ENCODE measurements at regions not wholly inside any gene's neighbourhood (a gene's known extent, or its start where the extent isn't known, plus 50 kb on each side); places are given as distances from the start of the nearest gene placed in this dataset.

DNA sequence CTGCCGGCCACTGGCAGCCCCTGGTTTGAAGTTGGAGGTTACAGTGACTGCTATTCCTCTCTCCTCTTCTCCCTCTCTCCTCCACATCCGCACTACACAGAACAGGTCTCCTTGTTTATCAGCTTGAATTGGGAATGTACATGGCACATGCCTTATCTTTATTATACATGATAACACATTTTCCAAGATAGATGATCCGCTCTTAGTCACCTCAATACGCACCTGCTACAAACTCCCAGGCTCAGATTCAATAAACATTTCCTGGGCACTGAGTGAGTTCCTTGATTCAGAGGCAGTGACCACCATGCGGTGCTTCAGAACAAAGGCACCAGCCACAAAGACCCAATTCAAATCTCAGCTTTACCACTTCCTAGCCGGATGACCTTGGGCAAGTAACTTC is 227.7 kb downstream of the TSHZ3 start:
- DNase-seq (ENCODE audit: low read depth in 3 of 3, low spot score in 2 of 3), result no peak

DNA sequence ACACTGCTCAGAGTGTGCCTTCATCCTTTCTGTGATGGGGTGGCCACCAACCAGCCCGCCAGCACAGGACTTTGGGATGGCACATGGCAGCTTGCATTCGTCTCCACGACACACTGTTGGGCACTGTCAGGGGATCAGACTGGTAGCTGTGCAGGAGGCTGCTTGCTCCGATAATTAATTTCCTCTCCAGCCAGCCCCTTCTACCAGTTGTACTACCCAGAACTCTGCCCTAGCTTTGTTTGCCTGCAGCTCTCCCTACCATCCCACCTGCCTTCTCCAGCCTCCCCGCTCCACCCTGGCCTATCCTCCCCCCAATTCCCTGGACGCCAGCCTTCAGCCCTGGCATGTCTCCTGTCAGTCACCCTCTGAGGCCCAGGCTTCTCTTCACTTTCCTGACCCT is 228.3 kb downstream of the TSHZ3 start:
- DNase-seq (ENCODE audit: low read depth in 3 of 3, low spot score in 2 of 3), result no peak

DNA sequence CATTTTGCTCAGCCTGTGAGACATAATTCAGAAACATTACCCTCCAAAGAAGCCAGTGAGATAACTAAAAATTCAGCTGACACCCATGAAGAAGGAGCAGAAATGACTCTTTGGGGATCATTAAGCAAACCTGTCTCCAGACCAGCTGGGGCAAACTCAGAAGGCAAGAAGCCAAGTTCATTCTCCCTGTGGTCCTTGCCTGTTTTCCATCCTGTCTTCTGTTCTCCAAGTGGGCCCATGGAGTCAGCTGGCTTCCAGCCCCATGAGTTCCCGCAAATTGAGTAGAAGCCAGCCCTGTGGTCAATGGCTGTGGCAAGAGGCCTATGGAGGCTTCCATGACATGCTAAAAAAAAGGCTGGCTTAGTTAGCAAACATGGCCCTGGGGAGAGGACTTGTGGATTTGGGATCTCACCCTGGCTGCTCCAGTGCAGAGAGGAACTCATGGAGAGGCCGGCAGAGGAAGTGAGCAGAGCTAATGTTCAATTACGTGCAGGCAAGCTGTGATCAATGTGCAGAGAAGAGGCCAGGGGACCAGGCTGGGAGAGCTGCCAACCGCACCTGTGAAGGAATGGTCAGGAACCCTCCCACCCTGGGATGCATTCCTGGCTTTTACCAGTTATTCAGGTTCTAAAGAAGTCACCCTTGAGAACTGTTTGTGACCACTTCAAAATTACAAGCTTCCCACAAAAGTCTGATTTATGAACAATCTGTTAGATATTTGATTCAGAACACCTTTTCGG is 229.1 kb downstream of the TSHZ3 start:
- no peak for DNase-seq (ENCODE audit: low read depth in 3 of 3, low spot score in 2 of 3)

DNA sequence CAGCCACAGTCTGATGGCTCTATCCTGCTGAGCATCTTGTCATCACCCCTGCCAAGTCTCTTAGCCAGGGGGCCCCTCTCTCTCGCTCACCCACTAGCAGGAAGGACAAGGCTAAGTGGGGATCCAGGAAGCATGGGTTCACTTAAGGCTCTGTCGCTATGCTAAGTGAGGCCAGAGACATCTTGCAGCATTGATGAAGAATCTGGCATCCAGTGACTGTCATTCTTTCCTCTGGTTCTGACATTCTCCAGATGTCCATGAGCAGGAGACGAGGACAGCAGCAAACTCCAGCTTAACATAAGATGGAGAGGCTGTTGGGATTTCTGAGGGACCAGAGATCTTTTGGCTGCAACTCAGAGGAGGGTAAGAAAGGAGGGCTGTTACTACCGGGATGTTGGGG is 230.2 kb downstream of the TSHZ3 start:
- no peak for DNase-seq (ENCODE audit: low read depth in 3 of 3, low spot score in 2 of 3)

DNA sequence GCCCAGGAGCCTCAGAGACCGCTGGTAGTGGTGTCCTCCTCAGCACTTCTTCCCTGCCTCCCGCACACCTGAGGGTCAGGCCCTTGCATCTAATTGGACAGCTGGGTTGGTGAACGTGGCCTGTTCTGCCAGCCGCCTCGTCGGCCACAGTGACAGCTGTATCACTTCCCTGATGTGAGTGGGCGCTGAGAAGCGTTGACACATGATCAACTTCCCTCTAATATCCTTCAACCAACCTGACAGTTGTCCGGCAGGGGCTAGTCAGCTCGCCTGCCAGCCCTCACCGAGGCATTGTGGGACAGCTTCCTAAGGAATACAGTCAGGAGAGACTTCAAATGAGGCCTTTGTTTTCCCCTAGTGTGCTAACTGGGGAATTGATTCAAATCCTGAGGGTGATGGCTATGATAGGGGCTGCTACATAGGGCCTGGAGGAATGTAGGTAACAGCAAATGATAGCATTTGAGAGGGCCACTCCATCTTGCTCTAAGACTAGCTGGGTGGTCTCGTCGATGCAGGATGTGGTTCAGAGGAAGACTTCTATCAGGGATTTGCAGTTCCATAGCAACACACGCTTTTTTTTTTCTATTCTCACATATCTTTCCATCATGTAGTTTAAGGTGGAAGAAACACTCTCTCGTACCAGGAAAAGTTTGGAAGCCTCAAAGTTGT is 230.8 kb downstream of the TSHZ3 start:
- DNase-seq (ENCODE audit: low read depth in 3 of 3, low spot score in 2 of 3), result no peak

DNA sequence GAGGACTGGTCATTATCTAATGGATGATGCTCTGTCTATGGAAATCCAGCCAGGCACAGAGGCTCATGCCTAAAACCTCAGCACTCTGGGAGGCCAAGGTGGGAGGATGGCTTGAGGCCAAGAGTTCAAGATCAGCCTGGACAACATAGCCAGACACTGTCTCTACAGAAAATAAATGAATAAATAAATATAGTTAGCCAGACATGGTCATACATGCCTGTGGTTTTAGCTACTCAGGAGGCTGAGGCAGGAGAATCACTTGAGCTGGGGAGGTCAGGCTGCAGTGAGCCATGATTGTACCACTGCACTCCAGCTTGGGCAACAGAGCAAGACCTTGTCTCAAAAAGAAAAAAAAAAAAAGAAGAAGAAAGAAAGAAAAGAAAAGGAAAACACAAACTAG is 234.7 kb downstream of the TSHZ3 start:
- DNase-seq (ENCODE audit: low read depth in 3 of 3, low spot score in 2 of 3), result no peak

DNA sequence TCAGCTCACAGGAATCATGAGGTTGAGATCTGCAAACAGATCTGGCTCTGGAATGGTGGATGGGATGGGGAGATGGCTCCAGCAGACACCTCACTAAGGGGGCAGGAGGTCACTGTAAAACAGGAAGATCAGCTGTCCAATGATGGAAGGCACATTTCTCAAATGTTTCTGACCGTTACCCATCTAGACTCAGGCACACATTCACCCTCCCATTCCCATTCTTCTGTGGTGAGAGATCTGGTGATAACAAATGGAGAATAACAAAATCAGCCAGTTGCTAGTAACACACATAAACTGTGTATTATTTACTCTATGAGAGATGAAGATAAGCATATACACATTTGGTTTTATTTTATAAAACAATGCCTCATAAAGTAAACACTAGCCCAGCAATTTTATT is 235.9 kb downstream of the TSHZ3 start:
- no peak for DNase-seq (ENCODE audit: low read depth in 3 of 3, low spot score in 2 of 3)

DNA sequence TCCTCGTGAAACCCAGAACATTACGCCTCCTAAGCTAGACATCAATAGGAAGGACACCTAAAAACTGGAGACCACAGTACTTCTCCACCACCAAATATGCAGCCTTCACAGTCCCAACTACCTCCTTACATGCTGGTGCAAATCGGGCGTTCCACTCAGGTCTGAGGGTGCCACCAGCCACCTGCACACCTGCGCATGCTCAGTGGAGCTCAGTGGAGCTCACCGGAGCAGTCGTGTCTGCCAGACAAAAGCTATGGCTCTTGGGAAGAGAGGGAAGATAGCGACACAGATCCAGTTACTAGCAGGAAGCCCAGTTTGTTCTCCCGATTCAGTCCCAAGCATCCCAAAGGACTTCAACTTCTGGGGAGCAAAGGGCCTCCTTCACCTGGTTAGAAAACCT is 237.1 kb downstream of the TSHZ3 start:
- no peak for DNase-seq (ENCODE audit: low read depth in 3 of 3, low spot score in 2 of 3)

DNA sequence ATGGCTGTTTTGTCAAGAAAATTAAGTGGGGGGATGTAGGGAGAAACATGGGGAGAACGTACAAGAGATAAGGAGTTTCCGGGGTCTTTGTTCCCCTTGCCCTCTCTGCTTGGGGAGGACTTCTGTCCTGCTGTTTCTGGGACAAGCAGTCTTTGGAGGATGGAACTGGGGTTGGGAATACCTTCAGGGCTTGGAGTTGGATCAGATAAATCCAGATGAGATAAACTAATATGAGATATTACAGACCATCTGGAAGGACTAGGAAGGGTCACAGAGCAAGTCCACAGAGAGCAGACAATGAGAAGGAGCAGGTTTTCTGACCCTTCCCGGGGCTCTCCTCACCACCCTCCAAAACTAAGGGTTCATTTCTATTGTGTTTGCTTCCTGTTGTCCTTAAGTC is 237.5 kb downstream of the TSHZ3 start:
- no peak for DNase-seq (ENCODE audit: low read depth in 3 of 3, low spot score in 2 of 3)

DNA sequence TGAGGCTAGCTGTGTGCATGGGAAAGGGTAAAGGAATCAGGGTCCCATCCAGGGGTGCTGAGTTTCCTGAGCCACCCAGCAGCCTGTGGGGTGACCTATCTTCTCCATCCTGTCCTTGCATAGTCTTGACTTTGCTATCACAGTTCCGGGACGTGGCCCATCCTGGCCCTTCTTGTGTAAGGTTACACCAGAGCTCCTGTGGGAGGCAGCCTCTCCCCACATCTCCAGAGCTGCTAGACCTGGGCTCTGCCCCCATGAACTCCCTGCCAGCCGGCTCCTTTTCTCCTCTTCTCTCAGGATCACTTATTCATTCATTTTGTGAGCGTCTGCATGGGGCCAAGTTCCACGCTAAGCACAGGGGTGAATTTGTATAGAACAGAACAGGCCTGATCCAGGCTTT is 238.9 kb downstream of the TSHZ3 start:
- no peak for DNase-seq (ENCODE audit: low read depth in 3 of 3, low spot score in 2 of 3)

DNA sequence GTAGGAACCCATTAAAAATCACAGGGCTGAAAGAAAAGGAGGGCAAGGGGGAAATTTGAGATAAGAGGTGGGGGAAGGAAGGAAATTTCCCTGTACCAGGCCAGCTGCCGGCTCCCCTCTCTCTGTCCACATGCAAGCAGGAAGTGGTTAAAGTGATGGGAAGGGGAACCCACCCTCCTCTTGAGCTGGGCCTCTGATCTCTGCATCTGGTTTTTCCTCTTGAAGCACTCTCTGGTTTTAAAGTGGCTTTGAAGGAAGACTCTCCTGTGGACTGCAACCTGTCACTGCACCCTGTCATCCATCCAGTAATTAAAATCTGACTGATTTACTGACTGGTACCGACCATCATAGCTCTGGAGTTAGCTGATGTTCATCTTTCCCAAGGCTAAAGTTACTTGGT is 239.6 kb downstream of the TSHZ3 start:
- DNase-seq (ENCODE audit: low read depth in 3 of 3, low spot score in 2 of 3), result no peak

DNA sequence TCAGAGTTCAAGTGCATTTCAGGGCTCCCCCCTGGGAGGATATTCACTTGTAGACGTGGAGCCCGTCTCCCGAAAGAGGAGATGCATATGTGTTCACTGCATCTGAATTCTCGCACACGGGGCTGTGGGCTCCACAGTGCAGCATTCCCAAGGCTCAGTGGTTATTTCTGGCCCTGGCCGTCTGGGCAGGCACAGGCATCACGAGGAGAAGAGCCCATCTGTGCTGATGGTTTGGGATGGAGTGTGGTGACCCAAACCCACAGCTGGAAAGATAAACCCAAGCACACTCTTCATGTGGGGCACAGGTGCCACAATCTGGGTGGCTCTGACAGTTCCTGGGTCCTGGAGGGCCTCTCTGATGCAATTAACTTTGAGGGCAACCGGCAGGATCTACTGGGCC is 242.1 kb downstream of the TSHZ3 start:
- no peak for DNase-seq (ENCODE audit: low read depth in 3 of 3, low spot score in 2 of 3)

DNA sequence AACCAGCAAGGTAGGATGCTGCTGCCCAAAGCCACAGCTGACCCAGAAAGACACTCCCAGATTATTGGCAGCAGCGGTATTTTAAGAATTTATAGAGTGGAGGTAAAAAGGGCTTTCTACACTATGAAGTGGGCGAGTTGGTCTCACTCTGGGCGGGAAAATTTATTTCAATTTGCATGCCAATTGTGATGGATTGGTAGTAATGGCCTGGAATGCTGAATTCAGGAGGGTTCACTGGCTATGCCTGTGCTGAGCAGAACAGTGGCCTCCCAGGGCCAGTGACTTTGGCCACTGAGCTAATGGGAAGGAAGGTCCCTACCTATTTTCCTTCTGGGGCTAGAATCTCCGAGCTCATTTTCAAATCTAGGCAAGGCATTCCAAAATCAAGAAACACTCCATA is 243.5 kb downstream of the TSHZ3 start:
- DNase-seq (ENCODE audit: low read depth in 3 of 3, low spot score in 2 of 3), result no peak

DNA sequence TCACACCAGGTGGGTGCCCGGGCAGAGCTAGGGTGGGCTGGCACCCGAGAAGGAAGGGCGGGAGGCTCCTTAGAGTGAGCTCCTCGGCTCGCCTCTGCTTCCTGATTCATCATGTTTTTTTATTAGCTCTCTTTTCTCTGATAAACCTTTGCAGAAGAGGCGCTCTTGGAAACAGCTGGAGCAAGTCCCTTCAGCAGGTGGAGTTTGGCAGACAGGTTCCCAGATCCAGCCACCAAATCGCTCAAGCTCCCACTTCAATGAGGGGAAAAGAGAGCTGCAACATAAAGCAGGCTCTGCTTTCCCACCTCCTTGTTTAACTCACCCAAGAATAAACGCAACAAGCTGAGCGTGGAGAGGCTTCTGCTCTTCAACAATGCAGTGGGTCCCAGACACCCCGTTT is 244.8 kb downstream of the TSHZ3 start:
- DNase-seq (ENCODE audit: low read depth in 3 of 3, low spot score in 2 of 3), result no peak

DNA sequence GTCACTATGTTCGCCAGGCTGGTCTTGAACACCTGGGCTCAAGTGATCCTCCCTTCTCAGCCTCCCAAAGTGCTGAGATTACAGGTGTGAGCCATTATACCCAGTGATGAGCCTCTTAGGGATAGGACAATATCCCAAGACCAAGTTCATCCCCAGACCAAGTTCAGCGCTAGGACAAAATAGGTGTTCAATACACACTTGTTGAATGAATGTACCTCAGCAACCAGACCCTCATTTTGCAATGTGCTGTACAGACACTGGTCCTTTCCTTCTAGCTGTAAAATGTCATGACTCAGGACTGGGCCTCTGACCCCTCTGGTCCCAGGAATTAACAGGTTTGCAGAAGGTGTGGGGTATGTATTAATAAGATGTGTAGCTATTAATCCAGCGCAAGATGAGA is 246.0 kb downstream of the TSHZ3 start:
- DNase-seq (ENCODE audit: low read depth in 3 of 3, low spot score in 2 of 3), result no peak

DNA sequence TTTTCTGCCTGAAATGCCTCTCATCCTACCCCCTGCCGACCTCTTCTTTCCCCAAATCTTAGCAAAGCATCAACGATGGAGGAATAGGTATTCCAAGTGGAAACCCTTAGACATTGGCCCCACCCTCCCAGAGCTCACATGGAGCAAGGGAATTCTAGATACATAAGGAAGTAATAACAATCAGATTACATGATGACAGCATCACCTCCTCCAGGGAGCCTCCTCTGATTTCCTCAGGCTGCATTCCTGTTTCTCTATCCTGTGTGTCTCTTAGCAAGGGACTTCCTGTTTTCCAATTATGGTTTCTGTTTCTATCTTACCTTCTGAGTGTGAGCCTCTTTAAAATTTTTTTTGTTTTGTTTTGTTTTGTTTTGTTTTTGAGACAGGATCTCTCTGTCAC is 246.6 kb downstream of the TSHZ3 start:
- DNase-seq (ENCODE audit: low read depth in 3 of 3, low spot score in 2 of 3), result no peak

DNA sequence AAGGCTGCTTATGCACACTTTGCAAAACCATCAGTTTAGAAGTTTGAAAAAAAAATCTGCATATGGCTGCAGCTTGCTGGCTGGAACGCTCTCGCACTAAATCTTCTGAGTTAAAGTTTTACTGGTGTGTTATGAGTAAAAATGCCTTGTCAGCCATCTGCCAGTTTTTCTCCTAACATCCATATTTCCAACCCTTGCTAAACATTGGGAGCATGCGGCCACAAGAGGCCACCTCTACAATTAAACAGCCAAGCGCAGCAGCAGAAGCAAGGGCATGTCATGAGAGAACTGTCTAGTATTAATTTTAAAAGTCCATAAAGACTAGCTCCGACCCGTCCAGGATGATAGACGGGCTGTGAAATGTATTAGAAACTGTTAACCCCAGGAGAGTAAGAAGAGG is 248.3 kb downstream of the TSHZ3 start:
- no peak for DNase-seq (ENCODE audit: low read depth in 3 of 3, low spot score in 2 of 3)

DNA sequence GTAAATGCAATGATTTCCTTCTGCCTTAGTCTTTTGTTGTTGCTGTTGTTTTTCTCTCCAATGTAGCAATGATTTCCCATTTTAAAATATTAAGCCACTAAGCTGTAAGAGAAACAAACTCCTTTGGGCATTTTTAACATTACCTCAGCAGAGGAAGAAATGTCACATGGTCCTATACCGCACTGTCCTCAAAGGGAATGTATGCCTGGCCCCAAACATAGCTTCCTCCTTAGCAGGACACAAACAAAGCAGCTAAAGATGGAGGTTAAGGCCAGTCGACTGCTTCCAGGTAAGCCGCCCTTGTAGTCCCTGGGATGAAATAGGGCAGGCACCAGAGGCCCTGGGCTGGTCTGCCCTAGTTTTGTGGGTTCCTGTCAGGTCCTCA is 249.0 kb downstream of the TSHZ3 start:
- DNase-seq (ENCODE audit: low read depth in 3 of 3, low spot score in 2 of 3), result no peak

DNA sequence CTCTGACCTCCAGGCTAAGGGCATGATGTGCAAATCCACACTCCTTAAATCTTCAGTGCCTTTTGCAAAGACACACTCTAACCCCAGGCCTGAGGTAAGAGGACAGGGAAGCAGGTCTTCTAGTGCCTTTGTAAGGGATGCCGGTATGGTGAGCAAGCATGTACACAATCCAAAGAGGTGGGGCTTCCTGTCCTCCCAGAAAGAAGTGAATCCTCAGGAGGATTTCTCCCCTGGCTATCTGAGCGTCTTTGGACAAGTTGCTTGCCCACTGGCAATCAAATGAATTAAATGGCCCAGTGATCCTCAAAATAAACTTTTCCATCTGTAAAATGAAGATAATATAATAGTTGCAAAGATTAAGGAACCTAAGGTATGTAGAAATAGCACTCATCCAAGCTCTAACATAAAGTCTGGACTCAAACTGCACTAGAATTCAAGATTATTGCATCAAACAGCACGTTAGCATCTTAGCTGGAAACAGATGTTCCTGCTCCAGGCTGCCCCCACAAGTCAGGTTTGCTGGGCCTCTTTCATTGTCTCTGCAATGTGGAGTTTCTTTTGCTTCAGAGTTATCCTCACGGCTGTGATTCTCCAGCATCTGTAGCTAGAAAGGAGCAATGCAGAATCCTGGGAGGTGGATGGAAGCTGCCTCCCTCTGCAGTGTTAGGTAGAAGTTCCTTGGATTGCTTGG is 249.6 kb downstream of the TSHZ3 start:
- no peak for DNase-seq (ENCODE audit: low read depth in 3 of 3, low spot score in 2 of 3)

DNA sequence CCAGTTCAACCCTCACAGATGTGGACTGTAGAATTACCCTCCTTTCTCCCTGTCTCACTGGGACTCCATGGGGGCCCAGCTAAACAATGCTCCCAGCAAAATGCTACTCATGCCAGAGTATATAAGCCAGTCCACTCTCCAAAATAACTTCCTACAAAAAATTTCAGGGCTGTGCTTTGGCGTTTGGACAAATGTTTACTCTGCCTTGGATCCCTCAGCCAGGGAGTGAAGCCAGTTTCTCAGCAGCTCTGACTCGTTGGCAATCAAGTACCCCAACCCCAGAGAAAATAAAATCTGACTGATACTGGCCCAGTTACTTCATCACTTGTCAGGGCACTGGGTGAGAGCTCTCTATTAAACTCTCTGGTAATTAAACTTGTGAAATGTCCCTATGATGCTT is 250.4 kb downstream of the TSHZ3 start:
- DNase-seq (ENCODE audit: low read depth in 3 of 3, low spot score in 2 of 3), result no peak

DNA sequence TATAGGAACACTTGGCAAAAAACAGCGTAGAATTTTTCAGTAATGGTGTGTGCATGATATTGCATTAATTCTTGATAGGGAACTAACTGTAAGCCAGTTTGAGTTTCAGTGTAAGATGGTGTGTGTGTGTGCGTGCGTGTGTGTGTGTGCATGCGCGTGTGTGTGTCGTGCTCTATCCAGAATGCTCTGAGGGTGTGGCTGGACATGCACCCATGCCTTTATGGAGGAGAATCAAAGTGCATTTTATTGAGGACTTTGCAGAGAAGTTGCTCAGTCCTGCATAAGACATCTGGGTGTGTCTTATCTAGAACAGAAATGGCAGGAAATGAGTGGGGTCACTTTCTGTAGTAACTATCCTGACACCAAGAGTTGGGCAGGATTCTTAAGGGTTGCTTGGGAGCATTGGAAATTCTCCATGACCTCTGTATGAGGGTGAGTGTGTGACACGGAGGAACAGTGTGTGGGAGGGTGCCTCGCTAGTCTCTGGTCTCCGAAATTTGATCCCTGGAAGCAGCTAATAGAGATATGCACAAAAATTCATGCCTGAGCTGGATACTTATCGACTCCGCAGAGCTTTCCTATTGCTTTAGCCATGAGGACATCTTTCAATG is 252.2 kb downstream of the TSHZ3 start:
- no peak for DNase-seq (ENCODE audit: low read depth in 3 of 3, low spot score in 2 of 3)
